CD4-positive, alpha-beta T cell (primary cell): ENCODE measurements at regions not wholly inside any gene's neighbourhood (a gene's known extent, or its start where the extent isn't known, plus 50 kb on each side); places are given as distances from the start of the nearest gene placed in this dataset.

ENCODE experiments used
- ATAC-seq: fragments of 200-7000 bp; cut with Tn5 transposase; one replicate; pipeline ENCODE4 v1.10.0; 2022; ENCODE audit warnings: mild to moderate bottlenecking; ENCODE audit not compliant: poor library complexity
- CTCF ChIA-PET: fragments of 350-600 bp; sonication (Branson Sonifier 250); formaldehyde crosslinking; loops from one replicate; lab custom pipeline; 2021; ENCODE audit warnings: antibody characterized with exemption, inconsistent platforms; lab: Charles Lee
- POLR2A ChIA-PET: fragments of 350-600 bp; sonication (Branson Sonifier 250); formaldehyde crosslinking; loops from one replicate; lab custom pipeline; 2021; ENCODE audit warnings: antibody characterized with exemption, inconsistent platforms; lab: Charles Lee
- DNase-seq, 14 experiments: peaks; one replicate each; pipeline ENCODE4 v3.0.0-alpha.2; 2013 to 2020; ENCODE audit warnings: mixed read lengths in 2 of 14
- H3K27ac ChIP-seq, 2 donors: one replicate each; pipeline versions ENCODE4 v1.5.1 to v1.7.0; 2013; ENCODE audit warnings: low read length in 2 of 2, low read depth in 1 of 2, mild to moderate bottlenecking in 1 of 2
- H3K27me3 ChIP-seq, 2 experiments: 1 replicate in 1 of 2; 2 replicates in 1 of 2; pipeline versions ENCODE4 v1.6.1 to v1.7.0; 2013; ENCODE audit warnings: low read length in 2 of 2, control low read depth in 1 of 2, mild to moderate bottlenecking in 1 of 2, moderate library complexity in 1 of 2; ENCODE audit not compliant: insufficient read depth in 2 of 2, control insufficient read depth in 1 of 2
- H3K36me3 ChIP-seq: one replicate; pipeline ENCODE4 v1.6.1; 2013; ENCODE audit warnings: low read length, control low read depth; ENCODE audit not compliant: insufficient read depth
- H3K4me1 ChIP-seq: one replicate; pipeline ENCODE4 v1.6.1; 2013; ENCODE audit warnings: low read length, control low read depth; ENCODE audit not compliant: insufficient read depth
- H3K4me3 ChIP-seq: one replicate; pipeline ENCODE4 v1.5.1; 2013; ENCODE audit warnings: mild to moderate bottlenecking, low read length, moderate library complexity
- H3K9me3 ChIP-seq, 2 experiments: 1 replicate in 1 of 2; 2 replicates in 1 of 2; pipeline versions ENCODE4 v1.6.1 to v1.7.0; 2013; ENCODE audit warnings: low read length in 2 of 2, mild to moderate bottlenecking in 2 of 2, control low read depth in 1 of 2, moderate library complexity in 1 of 2; ENCODE audit not compliant: control insufficient read depth in 1 of 2, insufficient read depth in 1 of 2
- H3K27ac Mint-ChIP-seq: one replicate; pipeline ENCODE4 v1.8.0; 2020; ENCODE audit warnings: mixed read lengths
- H3K27me3 Mint-ChIP-seq: one replicate; pipeline ENCODE4 v1.8.0; 2021; ENCODE audit warnings: mixed read lengths
- H3K36me3 Mint-ChIP-seq: one replicate; pipeline ENCODE4 v1.8.0; 2021; ENCODE audit warnings: low read depth, mixed read lengths
- H3K4me1 Mint-ChIP-seq: one replicate; pipeline ENCODE4 v1.8.0; 2021; ENCODE audit warnings: low read depth, mixed read lengths
- H3K4me3 Mint-ChIP-seq: one replicate; pipeline ENCODE4 v1.8.0; 2020; ENCODE audit warnings: mild to moderate bottlenecking, mixed read lengths
- H3K9me3 Mint-ChIP-seq: one replicate; pipeline ENCODE4 v1.8.0; 2020; ENCODE audit warnings: mixed read lengths
- CTCF ChIP-seq: fragments of 200-600 bp; IDR thresholded peaks from one replicate; pipeline ENCODE4 v1.8.0; 2022; ENCODE audit warnings: antibody characterized with exemption, mild to moderate bottlenecking
- intact Hi-C, 2 experiments: fragments of 100-400 bp; cut with DNase I in 1 of 2; cut with micrococcal nuclease in 1 of 2; formaldehyde crosslinking; loops; one replicate each; pipeline versions ENCODE4 v1.15.1 to v1.9.0; 2023 to 2025; cut with DNase I, micrococcal nuclease

- no peaks in the 10 kb centered on the region for H3K36me3 Mint-ChIP-seq
- H3K27me3 Mint-ChIP-seq = peaks cover 46% of the 10 kb centered on the region
- H3K9me3 Mint-ChIP-seq = no peaks in the 10 kb centered on the region
- no peak for ATAC-seq
- no peak overlapping the region for H3K27ac Mint-ChIP-seq
- no peak for DNase-seq
- H3K27me3 ChIP-seq = peaks cover 5 to 13% of the 10 kb centered on the region in 2 experiments
- H3K4me1 ChIP-seq = no peaks in the 10 kb centered on the region
- POLR2A ChIA-PET = no interaction called here
- H3K27ac ChIP-seq = no peak overlapping the region
- intact Hi-C loops = no loop called here
- H3K9me3 ChIP-seq = no peaks in the 10 kb centered on the region
- H3K4me3 ChIP-seq = no peak overlapping the region
- H3K4me3 Mint-ChIP-seq = no peak overlapping the region
- no peaks in the 10 kb centered on the region for H3K4me1 Mint-ChIP-seq
- no peaks in the 10 kb centered on the region for H3K36me3 ChIP-seq
- TF ChIP-seq CTCF = no peak
- CTCF ChIA-PET = no interaction called here
These were observed 248.4 kb upstream of the CCDC196 start for GRCh38 chr14:66237741-66238140.

- TF ChIP-seq CTCF = no peak
- H3K27me3 ChIP-seq = peaks cover 5 to 10% of the 10 kb centered on the region in 2 experiments
- H3K36me3 ChIP-seq = no peaks in the 10 kb centered on the region
- H3K4me1 Mint-ChIP-seq = no peaks in the 10 kb centered on the region
- H3K4me1 ChIP-seq = no peaks in the 10 kb centered on the region
- CTCF ChIA-PET = no interaction called here
- no peak overlapping the region for H3K27ac ChIP-seq
- ATAC-seq (no peak), DNase-seq (no peak)
- POLR2A ChIA-PET = no interaction called here
- H3K4me3 ChIP-seq = no peak overlapping the region
- intact Hi-C loops = no loop called here
- H3K27ac Mint-ChIP-seq = no peak overlapping the region
- H3K36me3 Mint-ChIP-seq = no peaks in the 10 kb centered on the region
- no peak overlapping the region for H3K4me3 Mint-ChIP-seq
- H3K9me3 Mint-ChIP-seq = no peaks in the 10 kb centered on the region
- peaks cover 37% of the 10 kb centered on the region for H3K27me3 Mint-ChIP-seq
- no peaks in the 10 kb centered on the region for H3K9me3 ChIP-seq
These were observed 247.2 kb upstream of the CCDC196 start for GRCh38 chr14:66238969-66239368.

- H3K36me3 Mint-ChIP-seq = no peaks in the 10 kb centered on the region
- no peak overlapping the region for H3K27ac Mint-ChIP-seq
- ChIA-PET POLR2A (no interaction called here), CTCF (no interaction called here)
- Histone ChIP-seq H3K27me3 (peaks cover 5 to 6% of the 10 kb centered on the region in 2 experiments), H3K4me1 (no peaks in the 10 kb centered on the region), H3K36me3 (no peaks in the 10 kb centered on the region), H3K27ac (no peak overlapping the region), H3K4me3 (no peak overlapping the region), H3K9me3 (no peaks in the 10 kb centered on the region)
- ATAC-seq = no peak
- H3K4me1 Mint-ChIP-seq = no peaks in the 10 kb centered on the region
- DNase-seq = no peak
- H3K27me3 Mint-ChIP-seq = peaks cover 31% of the 10 kb centered on the region
- intact Hi-C loops = no loop called here
- no peaks in the 10 kb centered on the region for H3K9me3 Mint-ChIP-seq
- no peak overlapping the region for H3K4me3 Mint-ChIP-seq
- no peak for TF ChIP-seq CTCF
These were observed 246.6 kb upstream of the CCDC196 start for GRCh38 chr14:66239589-66239988.
